ENCODE measurements at regions not wholly inside any gene's neighbourhood (a gene's known extent, or its start where the extent isn't known, plus 50 kb on each side); places are given as distances from the start of the nearest gene placed in this dataset.

GRCh38 chr6:19394687-19395086, 442.5 kb upstream of the ID4 start:
- TF ChIP-seq POLR2A (IDR thresholded peaks at IDR 0.05) (no peak), CTCF (IDR thresholded peaks at IDR 0.05) (no peak)
